Neural crest cell (in vitro differentiated cells): ENCODE measurements at regions not wholly inside any gene's neighbourhood (a gene's known extent, or its start where the extent isn't known, plus 50 kb on each side); places are given as distances from the start of the nearest gene placed in this dataset.

ENCODE experiments used
- DNase-seq: peaks from one replicate; pipeline ENCODE4 v3.0.0; 2021; ENCODE audit warnings: low read depth, mixed read lengths, low spot score
- H3K27ac Mint-ChIP-seq: one replicate; pipeline ENCODE4 v1.8.0; 2021; ENCODE audit warnings: mild to moderate bottlenecking, mixed read lengths; ENCODE audit not compliant: unreplicated experiment
- H3K27me3 Mint-ChIP-seq: 2 replicates; pipeline ENCODE4 v1.8.0; 2021; ENCODE audit warnings: low read depth, mild to moderate bottlenecking, mixed read lengths
- H3K36me3 Mint-ChIP-seq: 2 replicates; pipeline ENCODE4 v1.8.0; 2021; ENCODE audit warnings: low read depth, mild to moderate bottlenecking, mixed read lengths
- H3K4me1 Mint-ChIP-seq: 2 replicates; pipeline ENCODE4 v1.8.0; 2021; ENCODE audit warnings: mixed read lengths
- H3K4me3 Mint-ChIP-seq: one replicate; pipeline ENCODE4 v1.8.0; 2021; ENCODE audit warnings: mild to moderate bottlenecking, mixed read lengths
- H3K9me3 Mint-ChIP-seq: 2 replicates; pipeline ENCODE4 v1.8.0; 2021; ENCODE audit warnings: mixed read lengths
- CTCF ChIP-seq: fragments of 200-600 bp; sonication (generic); conservative IDR thresholded peaks from 2 replicates; pipeline ENCODE4 v1.5.0; 2021; ENCODE audit warnings: antibody characterized with exemption, mild to moderate bottlenecking

DNA sequence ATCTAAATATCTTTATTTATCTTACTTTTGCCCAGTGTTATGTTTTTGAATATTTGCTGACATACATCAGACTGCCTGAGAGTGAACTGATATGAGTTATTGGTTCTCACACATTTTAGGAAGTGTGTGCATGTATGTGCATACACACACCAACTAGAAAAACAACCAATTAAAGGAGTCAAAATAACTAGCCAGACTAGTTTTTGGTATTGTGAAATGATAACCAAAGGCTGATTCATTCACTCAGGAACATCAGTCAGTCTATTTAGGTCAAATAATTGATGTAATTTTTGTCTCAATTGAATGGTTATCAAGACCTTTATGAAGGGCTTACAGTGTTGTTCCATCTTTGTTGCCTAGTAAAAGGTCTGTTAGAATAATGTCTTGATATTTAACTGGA is 369.3 kb upstream of the VRK2 start:
- H3K27me3 Mint-ChIP-seq, result no peaks in the 10 kb centered on the region

GRCh38 chr2:57681650-57682049 is 365.0 kb upstream of the VRK2 start:
- no peaks in the 10 kb centered on the region for H3K4me1 Mint-ChIP-seq
- H3K27ac Mint-ChIP-seq, result no peak overlapping the region

More for the DNA sequence above, 369.3 kb upstream of the VRK2 start:
- H3K9me3 Mint-ChIP-seq, result no peaks in the 10 kb centered on the region
- no peak overlapping the region for H3K27ac Mint-ChIP-seq
- no peaks in the 10 kb centered on the region for H3K4me1 Mint-ChIP-seq
- no peak for TF ChIP-seq CTCF
- no peak overlapping the region for H3K4me3 Mint-ChIP-seq
- no peak for DNase-seq
- H3K36me3 Mint-ChIP-seq, result no peaks in the 10 kb centered on the region

DNA sequence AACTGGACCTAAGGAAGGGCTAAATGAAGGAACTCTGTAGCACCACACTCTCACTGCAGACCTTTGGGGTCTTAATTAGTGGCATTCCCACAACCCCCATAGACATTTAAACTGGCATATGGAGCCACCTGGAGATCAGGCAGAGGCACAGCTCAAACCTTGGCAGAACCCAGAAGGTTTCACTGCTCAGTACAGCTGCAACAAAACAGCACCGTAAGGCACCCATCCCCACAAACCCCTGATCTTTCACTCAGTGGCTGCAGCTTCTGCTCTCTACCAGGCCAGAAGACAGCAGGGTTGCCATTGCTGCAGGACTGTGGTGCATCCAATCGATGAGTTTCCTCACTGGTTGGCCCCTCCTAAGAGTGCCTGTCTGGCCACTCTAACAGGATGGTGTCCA is 361.6 kb upstream of the VRK2 start:
- H3K4me1 Mint-ChIP-seq, result no peaks in the 10 kb centered on the region
- peaks cover 9% of the 10 kb centered on the region for H3K9me3 Mint-ChIP-seq
- H3K27me3 Mint-ChIP-seq, result no peaks in the 10 kb centered on the region
- TF ChIP-seq CTCF, result no peak
- H3K4me3 Mint-ChIP-seq, result no peak overlapping the region
- peaks cover 2% of the 10 kb centered on the region for H3K36me3 Mint-ChIP-seq
- no peak for DNase-seq
- H3K27ac Mint-ChIP-seq, result no peak overlapping the region

More at GRCh38 chr2:57681650-57682049, 365.0 kb upstream of the VRK2 start:
- Mint-ChIP-seq H3K9me3 (no peaks in the 10 kb centered on the region), H3K36me3 (no peaks in the 10 kb centered on the region), H3K27me3 (no peaks in the 10 kb centered on the region), H3K4me3 (no peak overlapping the region)
- TF ChIP-seq CTCF, result no peak
- no peak for DNase-seq

- H3K36me3 Mint-ChIP-seq, result peaks cover 12% of the 10 kb centered on the region
- no peak for DNase-seq
- peaks cover 4% of the 10 kb centered on the region for H3K4me1 Mint-ChIP-seq
- H3K27me3 Mint-ChIP-seq, result no peaks in the 10 kb centered on the region
- peaks cover 19% of the 10 kb centered on the region for H3K9me3 Mint-ChIP-seq
- no peak overlapping the region for H3K4me3 Mint-ChIP-seq
- H3K27ac Mint-ChIP-seq, result no peak overlapping the region
- TF ChIP-seq CTCF, result no peak
Measured at GRCh38 chr2:57692395-57692794, 354.2 kb upstream of the VRK2 start.

- Mint-ChIP-seq H3K4me1 (peaks cover 4% of the 10 kb centered on the region), H3K36me3 (peaks cover 12% of the 10 kb centered on the region), H3K27me3 (no peaks in the 10 kb centered on the region), H3K27ac (no peak overlapping the region), H3K9me3 (peaks cover 19% of the 10 kb centered on the region), H3K4me3 (no peak overlapping the region)
- no peak for DNase-seq
- TF ChIP-seq CTCF, result no peak
Measured at GRCh38 chr2:57693177-57693576, 353.4 kb upstream of the VRK2 start.

- H3K9me3 Mint-ChIP-seq, result peaks cover 15% of the 10 kb centered on the region
- no peaks in the 10 kb centered on the region for H3K27me3 Mint-ChIP-seq
- TF ChIP-seq CTCF, result no peak
- no peak for DNase-seq
- H3K4me3 Mint-ChIP-seq, result no peak overlapping the region
- H3K27ac Mint-ChIP-seq, result no peak overlapping the region
- H3K36me3 Mint-ChIP-seq, result peaks cover 12% of the 10 kb centered on the region
- H3K4me1 Mint-ChIP-seq, result peaks cover 4% of the 10 kb centered on the region
Measured at GRCh38 chr2:57693965-57694364, 352.6 kb upstream of the VRK2 start.
